ENCODE measurements at regions not wholly inside any gene's neighbourhood (a gene's known extent, or its start where the extent isn't known, plus 50 kb on each side); places are given as distances from the start of the nearest gene placed in this dataset.
"Not testable (repeated sequence)": the region's sequence is repeated elsewhere in the genome, so short reads cannot be mapped to it uniquely, and the experiment has no call there.

DNA sequence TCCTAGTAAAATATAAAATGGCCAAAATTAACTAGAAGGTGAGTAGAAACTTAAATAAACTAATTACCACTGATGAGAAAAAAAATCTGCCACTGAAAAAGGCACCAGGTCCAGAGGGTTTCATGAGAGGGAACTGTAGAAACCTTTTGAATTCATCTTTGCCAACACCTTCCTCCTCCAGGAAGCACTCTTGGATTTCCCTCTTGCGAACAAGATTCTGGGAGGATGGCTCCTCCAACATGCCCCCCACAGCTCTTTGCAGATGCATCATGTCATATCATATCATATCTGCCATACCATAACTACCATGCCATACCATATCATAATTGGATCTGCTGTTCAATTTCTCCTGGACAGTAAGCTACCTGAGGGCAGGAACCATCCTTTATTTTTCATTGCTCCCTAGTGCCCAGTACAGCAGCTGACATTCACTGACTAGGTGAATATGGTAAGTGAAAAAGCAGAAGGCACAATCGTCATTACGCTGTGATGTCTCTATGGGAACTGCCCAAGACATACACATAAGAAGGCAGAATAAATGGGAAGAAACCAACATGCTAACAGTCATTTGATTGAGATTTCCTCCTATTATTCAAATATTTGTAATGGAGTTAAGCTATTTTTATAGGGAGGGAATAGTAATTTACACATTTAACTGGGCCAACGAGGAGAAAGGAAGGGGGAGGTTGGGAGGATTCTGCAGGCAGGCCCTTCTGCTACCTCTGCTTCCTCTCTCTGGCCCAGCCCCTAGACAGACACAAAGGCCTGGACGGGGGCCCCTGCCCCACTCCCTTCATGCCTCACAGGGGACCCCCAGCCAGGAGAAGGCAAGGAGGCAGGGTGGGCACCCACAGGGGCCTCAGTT lies 110.1 kb upstream of the SMURF2 start:
- no peak for DNase-seq

DNA sequence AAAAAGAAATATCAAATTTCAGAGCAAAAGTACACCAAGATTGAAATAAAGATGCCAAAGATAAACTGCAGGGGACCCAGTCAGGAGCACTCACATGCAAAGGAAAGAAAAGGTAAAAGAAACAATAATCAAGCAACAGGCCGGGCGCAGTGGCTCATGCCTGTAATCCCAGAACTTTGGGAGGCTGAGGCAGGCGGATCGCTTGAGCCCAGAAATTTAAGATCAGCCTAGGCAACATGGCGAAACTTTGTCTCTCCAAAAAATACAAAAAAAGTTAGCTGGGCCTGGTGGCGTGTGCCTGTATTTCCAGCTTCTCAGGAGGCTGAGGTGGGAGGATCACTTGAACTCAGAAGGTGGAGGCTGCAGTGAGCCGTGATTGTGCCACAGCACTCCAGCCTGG lies 107.6 kb upstream of the SMURF2 start:
- DNase-seq, result no peak

DNA sequence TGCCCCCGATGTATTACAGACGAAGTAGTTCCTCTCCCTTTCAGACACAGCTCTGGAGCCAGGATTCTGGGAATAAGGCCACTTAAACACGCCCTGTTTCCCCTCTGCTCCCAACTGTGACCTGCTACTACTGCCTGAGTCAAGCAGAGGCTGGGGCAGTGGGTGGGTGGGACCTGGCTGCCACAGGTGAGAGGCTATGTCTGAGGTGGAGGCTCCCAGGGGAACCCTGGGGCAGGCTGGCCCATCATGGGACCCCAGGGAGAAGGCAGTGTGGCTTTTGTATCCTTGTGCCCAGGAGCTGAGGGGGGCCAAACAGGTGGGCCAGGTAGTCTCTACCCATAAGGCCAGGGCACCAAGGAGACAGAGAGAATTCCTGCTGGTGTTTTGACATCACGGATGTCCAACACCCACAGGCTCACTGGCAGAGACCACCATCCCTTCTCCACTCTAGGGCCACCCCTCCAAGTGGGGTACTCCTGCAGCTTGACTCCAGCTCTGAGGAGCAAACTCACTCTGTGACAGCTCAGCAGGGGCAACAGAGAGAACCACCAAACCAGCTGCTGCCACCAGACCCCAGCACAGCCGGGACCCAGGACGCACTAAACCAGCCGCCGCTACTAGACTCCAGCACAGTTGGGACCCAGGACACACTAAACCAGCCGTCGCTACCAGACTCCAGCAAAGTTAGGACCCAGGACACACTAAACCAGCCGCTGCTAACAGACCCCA lies 105.3 kb upstream of the SMURF2 start:
- DNase-seq, result no peak

DNA sequence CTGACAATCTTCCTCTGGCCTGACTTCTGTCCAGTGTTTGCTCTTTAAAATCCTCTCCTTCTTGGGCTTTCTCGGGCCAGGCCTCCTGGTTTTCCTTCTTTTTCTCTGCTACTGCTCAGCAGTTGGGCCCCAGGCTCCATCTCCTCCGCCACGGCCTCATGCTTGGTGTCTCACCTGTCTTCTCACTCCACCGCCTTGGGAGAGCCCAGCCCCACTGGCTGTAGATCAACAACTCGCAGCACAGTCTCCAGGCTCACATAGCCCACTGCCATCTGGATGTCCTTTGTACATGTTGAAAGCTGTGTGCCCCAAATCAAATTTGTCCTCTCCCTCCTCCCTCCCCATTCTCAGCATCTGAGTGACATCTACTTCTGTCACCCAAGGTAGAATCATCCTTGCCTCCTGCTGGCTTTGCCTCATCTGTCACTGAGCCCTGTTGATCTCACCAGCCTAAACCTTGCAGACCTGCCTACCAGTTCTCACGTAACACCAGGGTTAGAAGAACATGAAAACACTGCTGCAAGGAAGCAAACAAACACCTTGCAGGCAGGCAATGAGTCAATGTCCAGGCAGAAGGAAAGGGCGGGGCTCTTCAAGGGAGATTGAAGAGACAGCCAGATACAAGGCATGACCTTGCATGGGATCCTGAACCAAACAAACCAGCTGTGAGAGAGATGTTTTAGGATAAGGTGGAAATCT lies 103.2 kb upstream of the SMURF2 start:
- no peak for DNase-seq

DNA sequence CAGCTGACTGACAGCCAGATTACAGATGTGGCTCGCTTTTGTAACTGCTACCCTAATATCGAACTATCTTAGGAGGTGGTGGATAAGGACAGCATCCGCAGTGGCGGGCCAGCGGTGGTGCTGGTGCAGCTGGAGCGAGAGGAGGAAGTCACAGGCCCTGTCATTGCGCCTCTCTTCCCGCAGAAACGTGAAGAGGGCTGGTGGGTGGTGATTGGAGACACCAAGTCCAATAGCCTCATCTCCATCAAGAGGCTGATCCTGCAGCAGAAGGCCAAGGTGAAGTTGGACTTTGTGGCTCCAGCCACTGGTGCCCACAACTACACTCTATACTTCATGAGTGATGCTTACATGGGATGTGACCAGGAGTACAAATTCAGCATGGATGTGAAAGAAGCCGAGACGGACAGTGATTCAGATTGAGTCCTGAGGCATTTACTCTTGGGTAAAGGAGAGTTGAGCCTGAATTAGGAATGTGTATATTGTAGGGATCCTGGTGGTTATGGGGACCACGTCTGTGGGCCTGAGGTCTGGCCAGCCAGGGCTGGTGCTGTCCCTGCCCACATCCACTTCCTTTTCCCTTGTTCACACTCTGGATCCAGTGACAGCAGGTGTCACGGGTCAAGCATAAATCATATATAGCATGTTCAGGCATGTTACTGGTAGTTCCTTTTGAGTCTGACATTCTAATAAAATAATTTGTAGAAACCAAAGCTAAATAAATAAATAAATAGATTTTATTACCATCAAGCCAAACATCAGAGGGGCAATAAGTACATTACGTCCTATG lies 89.0 kb upstream of the SMURF2 start:
- DNase-seq, result no peak

DNA sequence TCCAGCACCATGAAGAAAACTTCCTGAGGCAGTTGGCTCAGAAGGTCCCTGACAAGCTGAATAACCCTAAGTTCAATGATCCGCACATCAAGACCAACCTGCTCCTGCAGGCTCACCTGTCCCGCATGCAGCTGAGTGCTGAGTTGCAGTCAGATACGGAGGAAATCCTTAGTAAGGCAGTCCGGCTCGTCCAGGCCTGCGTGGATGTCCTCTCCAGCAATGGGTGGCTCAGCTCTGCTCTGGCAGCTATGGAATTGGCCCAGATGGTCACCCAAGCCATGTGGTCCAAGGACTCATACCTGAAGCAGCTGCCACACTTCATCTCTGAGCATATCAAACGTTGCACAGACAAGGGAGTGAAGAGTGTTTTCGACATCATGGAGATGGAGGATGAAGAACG lies 88.4 kb upstream of the SMURF2 start:
- DNase-seq, result no peak

DNA sequence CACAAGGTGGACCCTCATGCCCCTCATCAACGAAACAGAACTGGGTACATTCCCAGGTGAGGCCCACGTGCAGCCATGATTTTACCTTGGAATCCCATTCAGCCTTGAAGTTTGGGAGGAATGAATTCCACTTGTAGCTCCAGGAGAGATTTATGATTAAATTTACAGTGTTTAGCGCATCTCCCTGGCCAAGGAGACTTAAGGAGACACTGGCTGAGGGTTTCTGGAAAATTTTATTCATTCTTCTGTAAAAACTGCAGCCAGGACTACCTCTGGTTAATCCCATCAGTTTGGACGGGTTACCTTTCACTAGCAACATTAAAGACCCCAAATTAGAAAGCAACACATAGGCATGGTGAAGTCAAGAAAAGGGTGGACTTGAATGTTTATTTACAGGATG lies 87.2 kb upstream of the SMURF2 start:
- DNase-seq, result no peak

DNA sequence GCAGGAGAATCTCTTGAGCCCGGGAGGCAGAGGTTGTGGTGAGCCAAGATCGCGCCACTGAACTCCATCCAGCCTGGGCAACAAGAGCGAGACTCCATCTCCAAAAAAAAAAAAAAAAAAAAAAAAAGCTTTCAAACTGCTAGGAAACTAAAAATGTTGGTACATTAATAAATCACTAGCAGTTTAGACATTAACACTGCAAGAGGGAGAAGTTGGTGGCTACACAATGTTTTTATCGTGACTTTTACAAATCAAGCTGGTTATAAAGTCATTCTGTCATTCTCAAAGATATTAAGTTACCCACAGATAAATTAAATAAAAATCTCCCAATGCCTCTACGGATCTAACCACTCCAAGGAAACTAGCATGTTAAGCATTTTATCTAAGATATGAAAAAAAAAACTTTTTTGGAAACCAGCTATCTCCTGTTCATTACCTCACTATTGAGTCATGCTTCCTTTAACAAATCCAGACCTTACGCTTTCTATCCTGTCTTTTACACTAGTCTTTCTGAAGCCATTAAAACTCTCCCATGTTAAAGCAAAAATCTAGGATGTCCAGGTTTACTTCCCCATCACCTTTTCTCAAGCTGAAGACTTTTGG lies 85.9 kb upstream of the SMURF2 start:
- no peak for DNase-seq

DNA sequence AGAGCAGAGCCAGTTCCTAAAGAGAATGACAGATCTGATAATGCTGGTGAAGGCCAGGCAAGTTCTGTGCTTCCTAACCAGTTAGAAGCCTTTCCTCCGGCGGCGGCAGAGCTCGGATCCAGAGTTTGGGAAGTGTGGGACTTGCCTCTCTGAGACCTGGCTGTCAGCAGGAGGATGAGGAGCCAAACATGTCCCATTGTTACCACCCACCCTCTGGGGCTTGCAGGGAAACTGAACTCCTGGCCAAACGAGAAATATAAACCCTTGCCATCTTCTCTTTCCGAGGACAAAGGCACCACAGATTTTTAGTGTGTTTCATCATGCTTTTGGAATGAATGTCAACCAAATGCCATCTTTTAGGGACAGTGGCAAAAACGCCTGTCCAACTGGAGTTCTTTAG lies 80.2 kb upstream of the SMURF2 start:
- no peak for DNase-seq

DNA sequence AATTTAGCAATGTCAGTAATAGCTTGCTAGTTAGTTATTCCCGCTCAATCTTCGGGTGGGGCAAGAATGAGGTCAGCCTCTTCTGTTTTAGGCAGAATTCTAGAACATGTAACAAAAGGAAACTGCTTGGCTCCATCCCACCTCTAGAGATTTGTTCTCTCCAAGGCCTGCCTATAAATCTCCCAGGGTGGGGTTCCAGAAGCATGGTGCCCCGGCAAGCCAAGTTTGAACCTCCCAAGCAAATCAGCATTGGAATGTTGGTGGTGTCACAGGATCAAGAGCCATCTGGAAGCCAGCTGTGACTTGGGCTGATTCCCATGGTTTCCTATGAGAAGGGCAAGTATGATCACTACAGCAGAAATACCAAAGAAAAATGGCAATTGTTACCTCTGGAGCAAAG lies 79.8 kb upstream of the SMURF2 start:
- DNase-seq, result not testable (repeated sequence)

DNA sequence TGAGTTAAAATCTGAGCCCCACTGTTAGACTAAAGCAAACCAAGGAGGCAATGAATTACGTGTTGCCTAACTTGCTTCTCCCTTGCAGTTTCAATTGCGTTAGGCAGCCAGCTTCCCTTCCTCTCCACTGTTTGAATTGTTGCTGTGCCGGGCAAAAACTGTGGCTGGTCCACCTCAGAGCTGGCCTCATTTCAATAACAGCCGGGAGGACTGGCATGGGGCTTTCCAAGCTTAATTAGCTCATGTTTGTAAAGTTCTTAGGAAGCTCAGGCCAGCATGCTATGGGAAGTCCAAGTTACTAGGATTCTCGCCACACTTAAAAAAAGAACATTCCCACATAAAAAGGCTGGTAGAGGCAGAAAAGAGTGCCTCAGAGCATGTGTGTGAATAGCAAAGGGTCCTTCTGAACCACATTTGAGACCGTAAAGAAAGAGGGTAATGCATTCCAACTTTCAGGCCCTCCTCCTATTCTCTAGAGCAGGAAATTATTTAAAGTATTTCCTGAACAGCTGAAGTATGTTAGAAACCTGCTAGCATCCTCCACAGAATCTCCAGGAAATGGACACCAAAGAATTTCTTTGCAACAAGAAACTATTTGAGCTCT lies 79.0 kb upstream of the SMURF2 start:
- no peak for DNase-seq

DNA sequence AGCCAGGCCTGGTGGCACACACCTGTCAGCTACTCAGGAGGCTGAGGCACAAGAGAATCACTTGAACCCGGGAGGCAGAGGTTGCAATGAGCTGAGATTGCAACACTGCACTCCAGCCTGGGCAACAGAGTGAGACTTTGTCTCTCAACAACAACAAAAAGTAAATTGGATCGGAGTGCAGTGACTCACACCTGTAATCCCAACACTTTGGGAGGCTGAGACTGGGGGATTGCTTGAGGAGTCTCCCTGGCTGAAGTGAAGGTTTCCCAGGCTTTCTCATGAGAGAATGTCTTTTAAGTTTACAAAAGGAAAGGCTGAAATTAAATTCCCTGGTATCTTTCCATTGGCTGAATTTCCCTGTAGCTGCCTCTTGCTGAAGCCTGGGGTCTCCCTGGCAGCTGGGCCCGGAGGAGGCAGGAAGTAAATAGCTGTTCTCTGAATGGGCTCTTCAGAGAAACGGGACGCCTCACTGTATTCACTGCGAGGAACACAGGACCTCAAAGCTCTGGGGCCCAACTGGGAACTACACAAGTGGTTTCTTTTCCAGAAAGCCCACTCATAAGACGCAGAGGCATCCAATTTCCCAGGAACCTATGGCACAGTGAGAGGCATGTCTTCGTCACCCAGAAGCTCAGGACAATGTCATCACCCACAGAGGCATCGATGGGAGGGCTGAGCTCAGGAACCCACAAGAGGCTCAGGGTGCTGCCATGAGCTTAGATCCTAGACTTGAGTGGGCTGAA lies 77.4 kb upstream of the SMURF2 start:
- DNase-seq, result no peak

DNA sequence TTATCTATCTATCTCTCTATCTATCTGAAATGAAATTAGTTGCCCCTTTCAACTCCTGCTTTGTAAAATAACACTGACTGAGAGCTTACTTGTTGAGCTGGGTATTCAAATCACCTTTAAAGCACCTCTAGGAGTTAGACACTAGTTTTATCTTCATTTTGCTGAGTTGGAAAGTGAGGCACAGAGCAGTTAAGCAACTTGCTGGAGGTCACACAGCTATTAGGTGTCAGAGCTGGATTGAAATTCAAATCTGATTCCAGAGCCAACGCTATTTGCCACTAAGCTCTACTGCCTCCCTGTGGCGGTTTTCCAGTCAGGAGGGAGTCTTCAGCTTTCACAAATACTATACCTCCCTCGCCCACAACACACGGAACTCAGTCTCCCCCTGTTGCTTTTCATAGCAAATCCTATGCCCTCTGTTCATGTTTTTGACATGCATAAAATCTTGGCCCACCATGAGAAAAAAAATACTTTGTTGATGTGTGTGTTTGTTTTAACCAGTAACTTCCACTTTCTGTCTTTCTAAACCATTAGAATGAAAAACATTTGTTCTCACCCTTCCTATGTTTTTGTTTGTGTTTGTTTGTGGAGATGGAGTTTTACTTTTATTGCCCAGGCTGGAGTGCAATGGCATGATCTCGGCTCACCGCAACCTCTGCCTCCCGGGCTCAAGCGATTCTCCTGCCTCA lies 74.8 kb upstream of the SMURF2 start:
- DNase-seq, result no peak

DNA sequence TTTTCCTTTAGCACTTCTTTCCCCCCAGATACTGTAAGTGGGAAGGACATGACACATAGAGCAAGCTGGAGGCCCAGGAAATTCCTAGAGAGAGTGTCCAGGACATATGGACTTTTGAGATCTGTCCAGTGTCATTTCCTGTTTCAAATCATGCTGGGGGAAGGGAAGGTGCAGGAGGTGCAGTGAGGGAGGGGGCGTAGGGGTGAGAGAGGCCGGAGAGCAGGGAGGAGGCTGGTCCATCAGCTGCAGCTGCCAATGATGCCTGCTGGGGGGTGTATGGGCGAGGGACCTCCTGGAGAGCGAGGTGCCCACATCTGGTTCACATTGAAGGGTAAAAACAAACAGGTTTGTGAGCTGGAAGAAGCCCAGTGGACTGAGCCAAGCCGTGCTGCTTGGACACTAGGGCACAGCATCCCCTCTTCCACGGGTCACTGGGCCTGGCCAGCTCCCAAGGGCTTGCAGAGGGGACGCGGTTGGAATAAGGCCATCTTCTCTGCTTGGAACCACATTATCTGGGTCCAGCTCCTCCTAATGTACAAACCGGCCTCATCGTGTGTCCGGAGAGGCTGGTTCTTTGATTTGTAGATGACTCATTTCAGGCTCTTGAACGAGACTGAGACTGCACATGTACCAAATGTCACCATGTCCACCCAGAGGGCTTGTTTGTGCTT lies 70.4 kb upstream of the SMURF2 start:
- DNase-seq, result no peak

DNA sequence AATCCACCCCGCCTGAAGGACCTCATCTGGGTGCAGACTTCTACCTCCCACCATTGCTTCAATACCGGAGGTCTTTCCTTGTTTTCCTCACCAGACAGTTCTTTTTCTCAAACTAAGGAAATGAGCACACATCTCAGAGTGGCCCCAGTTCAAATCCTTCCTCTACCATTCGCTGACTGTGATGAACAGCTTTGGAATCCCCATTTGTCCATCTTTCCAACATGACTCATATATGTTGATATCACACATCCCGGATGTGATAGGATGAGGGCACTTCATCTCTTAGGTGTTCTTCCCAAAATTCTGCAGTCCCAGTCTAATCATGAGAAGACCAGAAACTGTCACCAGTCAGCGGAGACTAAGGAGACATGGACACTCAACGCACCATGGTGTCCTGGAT lies 67.9 kb upstream of the SMURF2 start:
- DNase-seq, result not testable (repeated sequence)

DNA sequence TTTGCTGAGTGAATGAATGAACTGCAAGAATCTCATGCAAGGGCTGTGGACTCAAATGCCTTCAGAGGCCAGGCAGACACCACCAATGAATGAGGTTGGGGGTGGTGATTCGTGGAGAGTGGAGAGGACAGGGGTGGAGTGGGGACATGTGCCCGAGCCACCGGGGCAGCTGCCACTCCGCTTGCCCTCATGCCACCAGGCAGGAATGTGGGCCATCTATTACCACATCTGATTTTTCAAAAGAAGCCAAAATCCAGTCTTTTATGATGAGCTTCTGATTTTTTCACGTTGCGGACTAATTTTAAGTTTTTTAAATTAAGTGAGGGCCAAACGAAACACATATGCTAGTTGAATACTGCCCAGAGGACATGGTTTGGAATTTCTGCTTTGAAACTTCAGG lies 67.1 kb upstream of the SMURF2 start:
- no peak for DNase-seq

DNA sequence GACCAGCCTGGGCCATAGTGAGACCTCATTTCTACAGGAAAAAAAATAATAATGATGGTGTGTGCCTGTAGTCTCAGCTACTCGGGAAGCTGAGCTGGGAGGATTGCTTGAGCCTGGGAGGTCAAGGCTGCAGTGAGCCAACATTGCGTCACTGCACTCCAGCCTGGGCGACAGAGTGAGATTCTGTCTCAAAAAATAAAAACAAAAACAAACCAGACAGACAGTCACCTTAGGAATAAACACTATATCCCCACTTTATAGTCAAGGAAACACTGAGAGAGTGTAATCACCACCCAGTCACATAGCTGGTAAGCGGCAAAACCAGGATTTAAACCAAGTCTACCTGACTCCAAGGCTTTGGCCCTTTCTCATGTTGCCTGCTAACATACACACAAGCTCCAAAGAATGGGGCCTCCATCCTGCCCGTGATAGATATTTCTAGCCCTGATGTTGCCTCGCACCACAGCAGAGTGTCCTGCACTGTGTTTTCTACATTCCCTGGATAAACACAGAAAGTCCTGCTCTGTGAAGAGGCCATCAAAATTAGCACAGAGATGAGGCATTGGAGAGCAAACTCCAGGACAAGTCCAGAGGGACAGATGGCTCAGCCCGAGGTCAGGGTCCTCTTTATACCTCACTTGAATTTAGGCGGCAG lies 66.1 kb upstream of the SMURF2 start:
- DNase-seq, result no peak

DNA sequence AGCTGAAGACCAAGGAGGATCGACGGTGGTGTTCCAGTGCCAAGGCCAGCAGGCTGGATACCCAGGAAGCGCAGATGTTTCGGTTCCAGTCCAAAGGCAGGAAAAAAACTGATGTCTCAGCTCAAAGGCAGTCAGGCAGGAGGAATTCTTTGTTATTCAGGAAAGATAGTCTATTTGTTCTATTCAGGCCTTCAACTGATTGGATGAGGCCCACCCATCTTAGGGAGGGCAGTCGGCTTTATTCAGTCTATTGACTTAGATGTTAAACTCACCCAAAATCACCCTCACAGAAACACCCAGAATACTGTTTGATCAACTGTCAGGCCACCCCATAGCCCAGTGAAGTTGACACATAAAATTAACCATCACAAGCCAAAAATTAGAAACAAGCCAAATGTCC lies 63.9 kb upstream of the SMURF2 start:
- not testable (repeated sequence) for DNase-seq

DNA sequence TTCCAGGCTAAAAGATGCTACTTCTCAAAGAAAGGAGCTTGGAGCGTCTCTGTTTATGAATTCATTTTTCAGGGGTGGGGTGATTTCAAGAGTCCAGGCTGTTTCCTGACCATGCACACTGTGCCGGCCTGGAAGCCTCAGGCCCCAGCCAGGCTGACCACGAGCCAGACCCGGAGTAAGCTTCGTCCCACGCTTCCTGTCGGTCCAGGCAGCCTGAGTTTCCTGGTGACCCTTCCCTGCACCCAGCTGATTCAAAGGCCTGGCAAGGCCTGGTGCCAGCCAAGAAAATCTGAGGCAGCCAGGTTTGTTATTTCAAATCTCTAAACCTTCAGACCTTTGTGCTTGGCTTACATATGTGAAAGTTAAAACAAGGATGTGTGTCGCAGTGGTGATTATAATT lies 62.1 kb upstream of the SMURF2 start:
- DNase-seq, result not testable (repeated sequence)

DNA sequence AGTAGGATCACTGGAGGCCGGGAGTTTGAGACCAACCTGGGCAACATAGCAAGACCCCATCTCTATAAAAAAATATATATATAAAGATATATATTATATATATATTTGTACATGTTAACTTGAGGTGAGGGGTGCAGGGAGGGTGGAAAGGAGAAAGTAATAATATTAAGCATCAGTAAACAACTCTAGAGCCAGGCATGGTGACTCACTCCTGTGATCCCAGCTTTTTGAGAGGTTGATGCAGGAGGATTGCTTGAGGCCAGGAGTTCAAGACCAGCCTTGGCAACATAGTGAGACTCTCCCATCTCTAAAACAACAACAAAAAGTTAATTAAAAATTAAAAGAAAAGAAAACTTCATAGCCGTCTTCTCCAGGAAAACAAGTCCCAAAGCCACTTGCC lies 61.7 kb upstream of the SMURF2 start:
- no peak for DNase-seq

Measured in cerebellar nuclear complex (tissue), 1 donor.